Endothelial cell of umbilical vein (primary cell): ENCODE measurements at regions not wholly inside any gene's neighbourhood (a gene's known extent, or its start where the extent isn't known, plus 50 kb on each side); places are given as distances from the start of the nearest gene placed in this dataset.

Source experiments
- BruUV-seq: library from RNA; stranded (reverse); fragments of 400-500 nt; replicated peaks from 2 replicates; lab custom pipeline; 2021; lab: Mats Ljungman, UMichigan
- CTCF ChIA-PET: fragments of 300-600, 350-600 bp; sonication (Branson Sonifier 250); formaldehyde crosslinking; loops from one replicate; lab custom pipeline; 2021; ENCODE audit warnings: antibody characterized with exemption, inconsistent platforms; lab: Charles Lee
- POLR2A ChIA-PET: fragments of 300-600, 350-600 bp; sonication (Branson Sonifier 250); formaldehyde crosslinking; loops from one replicate; lab custom pipeline; 2021; ENCODE audit warnings: antibody characterized with exemption, inconsistent platforms; lab: Charles Lee
- DNase-seq: peaks from one replicate; pipeline ENCODE4 v3.0.0-alpha.2; 2011; ENCODE audit warnings: low read depth, low spot score
- FAIRE-seq: peaks from 2 replicates; lab custom pipeline; 2011; peaks lifted over from hg19 to GRCh38; lab: Jason Lieb, UNC
- H2AFZ ChIP-seq: 2 replicates; pipeline ENCODE4 v1.6.0; 2012; ENCODE audit warnings: low read depth, low read length, control low read depth, inconsistent platforms
- H3K27ac ChIP-seq: 2 replicates; pipeline ENCODE4 v1.5.1; 2011; ENCODE audit warnings: low read depth, mild to moderate bottlenecking, control low read depth, low read length, moderate library complexity; ENCODE audit not compliant: insufficient read depth
- H3K27me3 ChIP-seq, 2 experiments: 2 replicates each; pipeline versions ENCODE4 v1.6.0 to v1.6.1; 2011; ENCODE audit warnings: low read length in 2 of 2, mixed read lengths in 1 of 2; ENCODE audit not compliant: control insufficient read depth in 2 of 2, insufficient read depth in 2 of 2
- H3K36me3 ChIP-seq, 2 experiments: 2 replicates in 1 of 2; 3 replicates in 1 of 2; pipeline ENCODE4 v1.5.1; 2011; ENCODE audit warnings: low read length in 2 of 2, mild to moderate bottlenecking in 1 of 2, moderate library complexity in 1 of 2; ENCODE audit not compliant: control insufficient read depth in 2 of 2, insufficient read depth in 2 of 2; ENCODE audit errors: extremely low read depth in 1 of 2
- H3K4me1 ChIP-seq: 3 replicates; pipeline ENCODE4 v1.5.1; 2011; ENCODE audit warnings: mild to moderate bottlenecking, low read length; ENCODE audit not compliant: control insufficient read depth, insufficient read depth; ENCODE audit errors: extremely low read depth
- H3K4me2 ChIP-seq: 2 replicates; pipeline ENCODE4 v1.6.1; 2011; ENCODE audit warnings: low read length, control low read depth, mixed read lengths; ENCODE audit not compliant: insufficient read depth
- H3K4me3 ChIP-seq, 3 experiments: fragments of 200-600 bp in 1 of 3; sonication (generic), shearing (Covaris generic) in 1 of 3; replicated peaks in 1 of 3; 2 replicates each; pipeline ENCODE4 v1.5.1; 2011 to 2016; ENCODE audit warnings: control low read depth in 3 of 3, low read length in 3 of 3, mild to moderate bottlenecking in 2 of 3, inconsistent platforms in 1 of 3, low read depth in 1 of 3, moderate library complexity in 1 of 3; ENCODE audit not compliant: insufficient read depth in 1 of 3
- H3K79me2 ChIP-seq: 2 replicates; pipeline ENCODE4 v1.6.0; 2012; ENCODE audit warnings: low read length, inconsistent platforms; ENCODE audit not compliant: control insufficient read depth, insufficient read depth
- H3K9ac ChIP-seq: replicated peaks from 2 replicates; pipeline ENCODE3; 2011; ENCODE audit warnings: low read length, control low read depth; ENCODE audit not compliant: insufficient read depth; ENCODE audit errors: extremely low read depth
- H3K9me1 ChIP-seq: replicated peaks from 3 replicates; pipeline ENCODE4 v1.6.0; 2011; ENCODE audit warnings: mild to moderate bottlenecking, low read length; ENCODE audit not compliant: control insufficient read depth, insufficient read depth; ENCODE audit errors: extremely low read depth
- H3K9me3 ChIP-seq: replicated peaks from 2 replicates; pipeline ENCODE4 v1.5.1; 2012; ENCODE audit warnings: low read length, inconsistent platforms; ENCODE audit not compliant: control insufficient read depth, insufficient read depth
- H4K20me1 ChIP-seq: replicated peaks from 2 replicates; pipeline ENCODE3; 2011; ENCODE audit warnings: mild to moderate bottlenecking, low read length; ENCODE audit not compliant: control insufficient read depth, insufficient read depth; ENCODE audit errors: extremely low read depth
- EZH2 ChIP-seq: IDR thresholded peaks from 2 replicates; pipeline ENCODE4 v1.6.1; 2012; ENCODE audit warnings: borderline replicate concordance, low read depth, mild to moderate bottlenecking, moderate library complexity, low read length, inconsistent platforms; ENCODE audit not compliant: severe bottlenecking
- FOS ChIP-seq: IDR thresholded peaks from 2 replicates; pipeline ENCODE4 v1.6.1; 2011; ENCODE audit warnings: mild to moderate bottlenecking, low read length, moderate library complexity, borderline replicate concordance; ENCODE audit not compliant: insufficient read depth
- GATA2 ChIP-seq: IDR thresholded peaks from 2 replicates; pipeline ENCODE4 v1.7.0; 2011; ENCODE audit warnings: low read depth, mild to moderate bottlenecking, moderate library complexity, mixed read lengths, low read length; ENCODE audit not compliant: insufficient read length, insufficient read depth
- JUN ChIP-seq: IDR thresholded peaks from 2 replicates; pipeline ENCODE4 v1.6.1; 2011; ENCODE audit warnings: borderline replicate concordance, low read depth; ENCODE audit not compliant: insufficient read length, insufficient read depth
- MYC ChIP-seq: IDR thresholded peaks from one replicate; pipeline ENCODE4 v1.6.1; 2011; ENCODE audit warnings: mild to moderate bottlenecking, low read depth, low read length
- POLR2A ChIP-seq: IDR thresholded peaks from 2 replicates; pipeline ENCODE4 v1.6.1; 2012; ENCODE audit warnings: low read depth, mild to moderate bottlenecking, control low read depth, low read length
- POLR2AphosphoS5 ChIP-seq: IDR thresholded peaks from 2 replicates; pipeline ENCODE4 v1.6.1; 2012; ENCODE audit warnings: low read depth, mild to moderate bottlenecking, control low read depth, low read length, moderate library complexity; ENCODE audit not compliant: insufficient read depth
- dilution Hi-C: fragments of 300-500 bp; cut with MboI; formaldehyde crosslinking; loops from one replicate; pipeline ENCODE4 v1.15.0; 2019; ENCODE audit warnings: low sequenced_read_pairs; ENCODE audit not compliant: extremely low pct_ligation_motif_present
- intact Hi-C: fragments of 100-400 bp; cut with micrococcal nuclease; formaldehyde crosslinking; loops from one replicate; pipeline ENCODE4 v1.10.0; 2022
- TF ChIP-seq, protein P1 (sequence below): IDR thresholded peaks from 2 replicates; pipeline ENCODE4 v1.6.1; 2011; ENCODE audit not compliant: insufficient read depth, insufficient read length
- TF ChIP-seq, protein P2 (sequence below), 2 donors: IDR thresholded peaks; 1 replicate in 1 of 2; 2 replicates in 1 of 2; pipeline ENCODE4 v1.5.1; 2011; ENCODE audit warnings: low read length in 2 of 2, mild to moderate bottlenecking in 2 of 2, moderate library complexity in 2 of 2, control low read depth in 1 of 2, inconsistent platforms in 1 of 2, low read depth in 1 of 2; ENCODE audit not compliant: insufficient read depth in 1 of 2; ENCODE audit errors: extremely low read depth in 1 of 2

DNA sequence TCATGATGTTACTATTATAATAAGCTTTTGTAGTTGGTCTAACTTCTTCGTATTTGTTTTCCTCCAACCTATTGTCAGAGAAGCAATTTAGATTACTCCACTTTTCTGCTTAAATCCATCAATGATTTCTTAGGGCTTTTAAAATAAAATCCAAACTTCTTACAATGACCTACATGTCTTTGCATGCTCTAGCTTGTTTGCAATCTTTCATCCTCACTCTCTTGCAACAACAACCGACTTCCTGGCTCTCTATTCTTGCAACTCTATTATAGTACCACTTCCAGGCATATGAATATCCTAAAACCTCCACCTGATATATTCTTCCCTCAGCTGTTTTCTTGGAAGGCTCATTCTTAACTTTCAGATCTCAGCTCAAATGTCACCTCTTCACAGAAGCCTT lies 1288.7 kb downstream of the PLA2G4A start:
- Histone ChIP-seq H3K79me2 (no peaks in the 10 kb centered on the region), H2AFZ (no peak overlapping the region), H3K27ac (no peak overlapping the region), H4K20me1 (no peaks in the 10 kb centered on the region), H3K9ac (no peak overlapping the region), H3K27me3 (no peaks in the 10 kb centered on the region), H3K9me3 (no peaks in the 10 kb centered on the region), H3K9me1 (no peaks in the 10 kb centered on the region), H3K36me3 (no peaks in the 10 kb centered on the region), H3K4me3 (no peak overlapping the region), H3K4me2 (no peak overlapping the region), H3K4me1 (no peaks in the 10 kb centered on the region)
- intact Hi-C loops (no loop called here), dilution Hi-C loops (no loop called here)
- BruUV-seq, result no TSS peak
- ChIA-PET POLR2A (no interaction called here), CTCF (interaction anchor here (0.9 kb wide), 1 partner anchor 189 kb away, joined by 3 read pairs; no protein-coding TSS in a partner anchor)
- TF ChIP-seq, protein P1, sequence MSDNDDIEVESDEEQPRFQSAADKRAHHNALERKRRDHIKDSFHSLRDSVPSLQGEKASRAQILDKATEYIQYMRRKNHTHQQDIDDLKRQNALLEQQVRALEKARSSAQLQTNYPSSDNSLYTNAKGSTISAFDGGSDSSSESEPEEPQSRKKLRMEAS, result no peak
- TF ChIP-seq JUN (no peak), GATA2 (no peak), MYC (no peak), POLR2AphosphoS5 (no peak), FOS (no peak), EZH2 (no peak), POLR2A (no peak)
- TF ChIP-seq, protein P2, sequence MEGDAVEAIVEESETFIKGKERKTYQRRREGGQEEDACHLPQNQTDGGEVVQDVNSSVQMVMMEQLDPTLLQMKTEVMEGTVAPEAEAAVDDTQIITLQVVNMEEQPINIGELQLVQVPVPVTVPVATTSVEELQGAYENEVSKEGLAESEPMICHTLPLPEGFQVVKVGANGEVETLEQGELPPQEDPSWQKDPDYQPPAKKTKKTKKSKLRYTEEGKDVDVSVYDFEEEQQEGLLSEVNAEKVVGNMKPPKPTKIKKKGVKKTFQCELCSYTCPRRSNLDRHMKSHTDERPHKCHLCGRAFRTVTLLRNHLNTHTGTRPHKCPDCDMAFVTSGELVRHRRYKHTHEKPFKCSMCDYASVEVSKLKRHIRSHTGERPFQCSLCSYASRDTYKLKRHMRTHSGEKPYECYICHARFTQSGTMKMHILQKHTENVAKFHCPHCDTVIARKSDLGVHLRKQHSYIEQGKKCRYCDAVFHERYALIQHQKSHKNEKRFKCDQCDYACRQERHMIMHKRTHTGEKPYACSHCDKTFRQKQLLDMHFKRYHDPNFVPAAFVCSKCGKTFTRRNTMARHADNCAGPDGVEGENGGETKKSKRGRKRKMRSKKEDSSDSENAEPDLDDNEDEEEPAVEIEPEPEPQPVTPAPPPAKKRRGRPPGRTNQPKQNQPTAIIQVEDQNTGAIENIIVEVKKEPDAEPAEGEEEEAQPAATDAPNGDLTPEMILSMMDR (IDR thresholded peaks at IDR 0.05; ENCODE audit: extremely low read depth in 1 of 2, insufficient read depth in 1 of 2, low read depth in 1 of 2, low read length in 2 of 2), result no peak
- DNase-seq (no peak), FAIRE-seq (no peak)
